ENCODE measurements at regions not wholly inside any gene's neighbourhood (a gene's known extent, or its start where the extent isn't known, plus 50 kb on each side); places are given as distances from the start of the nearest gene placed in this dataset.

DNA sequence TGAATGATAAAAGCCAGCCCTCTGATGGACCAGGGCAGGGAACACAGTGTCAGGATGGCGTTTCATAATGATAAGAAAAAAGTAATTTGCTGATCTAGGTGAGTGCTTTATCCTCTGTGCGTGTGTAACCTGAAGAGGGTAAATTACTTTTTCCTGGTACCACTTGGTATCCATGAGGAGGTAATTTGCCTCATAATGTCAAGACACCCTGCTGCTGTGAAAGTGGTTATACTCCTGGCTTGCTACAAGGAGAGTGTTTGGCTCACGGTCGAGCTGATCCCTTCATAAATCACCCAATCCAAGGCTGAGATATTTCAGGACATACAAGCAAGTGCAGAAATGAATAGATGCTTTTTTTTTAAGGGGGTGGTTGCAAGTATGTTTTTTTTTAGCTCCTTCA lies 207.2 kb upstream of the PGR start:
- no peak for TF ChIP-seq POLR2A (IDR thresholded peaks at IDR 0.05)
- TF ChIP-seq, protein P1, sequence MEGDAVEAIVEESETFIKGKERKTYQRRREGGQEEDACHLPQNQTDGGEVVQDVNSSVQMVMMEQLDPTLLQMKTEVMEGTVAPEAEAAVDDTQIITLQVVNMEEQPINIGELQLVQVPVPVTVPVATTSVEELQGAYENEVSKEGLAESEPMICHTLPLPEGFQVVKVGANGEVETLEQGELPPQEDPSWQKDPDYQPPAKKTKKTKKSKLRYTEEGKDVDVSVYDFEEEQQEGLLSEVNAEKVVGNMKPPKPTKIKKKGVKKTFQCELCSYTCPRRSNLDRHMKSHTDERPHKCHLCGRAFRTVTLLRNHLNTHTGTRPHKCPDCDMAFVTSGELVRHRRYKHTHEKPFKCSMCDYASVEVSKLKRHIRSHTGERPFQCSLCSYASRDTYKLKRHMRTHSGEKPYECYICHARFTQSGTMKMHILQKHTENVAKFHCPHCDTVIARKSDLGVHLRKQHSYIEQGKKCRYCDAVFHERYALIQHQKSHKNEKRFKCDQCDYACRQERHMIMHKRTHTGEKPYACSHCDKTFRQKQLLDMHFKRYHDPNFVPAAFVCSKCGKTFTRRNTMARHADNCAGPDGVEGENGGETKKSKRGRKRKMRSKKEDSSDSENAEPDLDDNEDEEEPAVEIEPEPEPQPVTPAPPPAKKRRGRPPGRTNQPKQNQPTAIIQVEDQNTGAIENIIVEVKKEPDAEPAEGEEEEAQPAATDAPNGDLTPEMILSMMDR (IDR thresholded peaks at IDR 0.05), result no peak

Data from stomach (tissue), 4 donors.